Nephron progenitor cell (in vitro differentiated cells): ENCODE measurements at regions not wholly inside any gene's neighbourhood (a gene's known extent, or its start where the extent isn't known, plus 50 kb on each side); places are given as distances from the start of the nearest gene placed in this dataset.

Source experiments
- DNase-seq: peaks from one replicate; pipeline ENCODE4 v3.0.0; 2021
- H3K27ac Mint-ChIP-seq: 2 replicates; pipeline ENCODE4 v1.8.0; 2021; ENCODE audit warnings: mild to moderate bottlenecking, moderate library complexity, mixed read lengths
- H3K27me3 Mint-ChIP-seq: 2 replicates; pipeline ENCODE4 v1.8.0; 2021; ENCODE audit warnings: mild to moderate bottlenecking, low read depth, mixed read lengths; ENCODE audit not compliant: poor library complexity
- H3K36me3 Mint-ChIP-seq: 2 replicates; pipeline ENCODE4 v1.8.0; 2021; ENCODE audit warnings: low read depth, mixed read lengths
- H3K4me1 Mint-ChIP-seq: 2 replicates; pipeline ENCODE4 v1.8.0; 2021; ENCODE audit warnings: mixed read lengths
- H3K4me3 Mint-ChIP-seq: 2 replicates; pipeline ENCODE4 v1.8.0; 2021; ENCODE audit warnings: mild to moderate bottlenecking, moderate library complexity, mixed read lengths
- H3K9me3 Mint-ChIP-seq: 2 replicates; pipeline ENCODE4 v1.8.0; 2021; ENCODE audit warnings: mild to moderate bottlenecking, moderate library complexity, mixed read lengths
- TF ChIP-seq, protein P1 (sequence below): fragments of 200-600 bp; sonication (generic); IDR thresholded peaks from 2 replicates; pipeline ENCODE4 v1.5.0; 2021; ENCODE audit warnings: antibody characterized with exemption

DNA sequence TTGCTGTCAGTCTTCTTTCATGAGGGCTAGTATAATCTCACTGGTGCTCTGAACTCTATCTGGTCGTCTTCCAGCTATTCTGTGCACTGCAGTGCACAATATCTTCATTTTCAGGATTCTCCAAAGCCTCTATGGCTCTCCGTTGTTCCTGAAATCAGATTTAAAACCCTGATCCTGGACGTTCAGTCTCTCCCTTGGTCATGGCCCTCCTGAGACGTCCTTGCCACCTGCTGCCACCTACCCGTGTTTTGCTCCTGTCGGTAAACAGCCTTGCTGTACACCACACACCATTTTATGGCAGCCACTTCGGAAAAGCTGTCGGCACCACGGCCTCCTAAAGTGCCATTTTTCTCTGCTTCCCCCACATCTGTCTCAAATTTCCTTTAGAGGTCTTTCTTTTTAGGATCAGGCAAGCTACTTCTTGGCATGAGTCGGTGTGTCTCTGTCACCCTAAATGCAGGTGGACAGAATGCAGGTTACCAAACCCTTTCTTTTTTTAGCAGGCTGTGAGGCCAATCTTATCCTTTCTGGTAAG lies 170.0 kb downstream of the HRH4 start:
- Mint-ChIP-seq H3K36me3 (no peaks in the 10 kb centered on the region), H3K4me3 (peak overlapping the region; percentile 35)

DNA sequence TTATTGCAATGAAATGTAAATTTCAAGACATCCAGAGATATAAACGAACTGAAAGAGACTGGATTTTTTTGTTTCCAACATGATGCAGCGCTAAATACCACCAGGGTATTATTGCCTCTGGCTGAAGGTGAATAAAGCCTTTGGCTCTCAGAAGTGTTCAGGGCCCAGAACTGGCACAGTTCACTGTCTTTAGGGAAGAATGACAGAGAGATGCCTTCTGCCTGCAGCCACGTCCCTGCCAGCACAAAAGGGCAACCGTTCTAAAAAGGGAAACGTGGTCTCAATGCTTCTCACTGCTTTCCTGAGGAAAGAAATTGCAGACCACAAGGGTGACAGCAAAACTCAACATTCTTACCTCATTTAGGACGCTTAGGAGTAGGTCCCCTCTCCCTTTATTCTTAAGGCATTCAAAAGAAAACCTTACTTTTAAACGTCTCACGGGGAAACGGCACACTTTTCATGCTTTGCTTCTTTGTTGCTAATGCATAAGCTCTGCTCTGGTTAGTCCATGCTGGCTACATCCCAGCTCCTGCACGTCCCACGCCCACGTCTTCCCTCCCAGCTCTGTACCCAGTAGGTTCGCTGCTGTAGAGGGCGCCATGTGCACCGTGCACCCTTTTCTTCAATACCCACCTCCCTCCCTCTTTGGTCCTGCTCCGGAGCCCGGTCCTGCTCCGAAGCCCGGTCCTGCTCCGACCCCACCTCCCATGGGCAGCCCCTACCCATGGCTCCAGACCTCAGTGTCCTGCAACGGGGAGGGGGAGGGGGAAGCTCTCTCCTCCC lies 171.0 kb downstream of the HRH4 start:
- no peaks in the 10 kb centered on the region for H3K36me3 Mint-ChIP-seq
- no peak for DNase-seq
- no peak overlapping the region for H3K4me3 Mint-ChIP-seq
- no peaks in the 10 kb centered on the region for H3K9me3 Mint-ChIP-seq
- TF ChIP-seq, protein P1, sequence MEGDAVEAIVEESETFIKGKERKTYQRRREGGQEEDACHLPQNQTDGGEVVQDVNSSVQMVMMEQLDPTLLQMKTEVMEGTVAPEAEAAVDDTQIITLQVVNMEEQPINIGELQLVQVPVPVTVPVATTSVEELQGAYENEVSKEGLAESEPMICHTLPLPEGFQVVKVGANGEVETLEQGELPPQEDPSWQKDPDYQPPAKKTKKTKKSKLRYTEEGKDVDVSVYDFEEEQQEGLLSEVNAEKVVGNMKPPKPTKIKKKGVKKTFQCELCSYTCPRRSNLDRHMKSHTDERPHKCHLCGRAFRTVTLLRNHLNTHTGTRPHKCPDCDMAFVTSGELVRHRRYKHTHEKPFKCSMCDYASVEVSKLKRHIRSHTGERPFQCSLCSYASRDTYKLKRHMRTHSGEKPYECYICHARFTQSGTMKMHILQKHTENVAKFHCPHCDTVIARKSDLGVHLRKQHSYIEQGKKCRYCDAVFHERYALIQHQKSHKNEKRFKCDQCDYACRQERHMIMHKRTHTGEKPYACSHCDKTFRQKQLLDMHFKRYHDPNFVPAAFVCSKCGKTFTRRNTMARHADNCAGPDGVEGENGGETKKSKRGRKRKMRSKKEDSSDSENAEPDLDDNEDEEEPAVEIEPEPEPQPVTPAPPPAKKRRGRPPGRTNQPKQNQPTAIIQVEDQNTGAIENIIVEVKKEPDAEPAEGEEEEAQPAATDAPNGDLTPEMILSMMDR, result no peak
- H3K4me1 Mint-ChIP-seq, result peaks cover 48% of the 10 kb centered on the region
- H3K27me3 Mint-ChIP-seq, result peaks cover 18% of the 10 kb centered on the region
- no peak overlapping the region for H3K27ac Mint-ChIP-seq

More for the DNA sequence above, 170.0 kb downstream of the HRH4 start:
- Mint-ChIP-seq H3K27ac (peak overlapping the region; percentile 83), H3K4me1 (peaks cover 52% of the 10 kb centered on the region), H3K9me3 (no peaks in the 10 kb centered on the region), H3K27me3 (peaks cover 18% of the 10 kb centered on the region)
- TF ChIP-seq, protein P1, result no peak
- no peak for DNase-seq

DNA sequence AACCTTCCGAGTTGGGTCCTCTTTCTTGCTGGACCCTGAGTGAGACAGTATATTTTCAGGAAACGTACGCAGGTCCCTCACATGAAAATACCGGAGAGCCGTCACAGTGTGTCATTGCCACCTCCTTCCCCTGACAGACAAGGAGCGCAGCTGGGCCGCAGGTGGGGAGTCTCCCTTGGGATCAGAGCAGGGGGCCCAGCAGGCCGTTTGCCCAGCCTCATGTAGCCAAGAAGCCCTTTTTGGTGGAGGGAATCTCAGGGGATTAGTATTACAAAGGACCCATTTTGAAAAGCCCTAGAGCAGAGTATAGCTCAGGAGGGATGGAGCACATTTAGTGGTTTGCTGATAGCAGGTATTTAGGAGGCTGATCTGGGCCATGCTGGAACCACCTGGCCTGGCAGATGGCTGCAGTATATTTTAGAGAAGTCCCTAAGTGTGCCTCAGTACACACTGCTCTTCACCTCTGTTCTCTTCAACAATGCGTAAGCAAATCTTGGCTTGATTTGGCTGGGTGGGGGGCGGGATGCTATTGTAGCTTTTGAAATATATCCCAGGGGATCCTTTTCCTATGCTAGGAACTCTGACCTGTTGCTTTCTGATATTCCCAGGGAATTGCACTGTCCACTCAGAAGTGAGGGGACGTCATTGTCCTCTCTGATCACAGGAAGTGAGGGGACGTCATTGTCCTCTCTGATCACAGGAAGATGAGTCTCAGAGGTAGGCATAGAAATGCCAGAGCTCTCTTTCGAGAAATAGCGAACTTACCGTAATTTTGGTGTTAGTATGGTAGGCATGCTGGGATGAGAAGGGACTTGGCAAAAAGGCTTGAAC lies 171.9 kb downstream of the HRH4 start:
- Mint-ChIP-seq H3K9me3 (peaks cover 6% of the 10 kb centered on the region), H3K4me1 (peaks cover 48% of the 10 kb centered on the region), H3K36me3 (no peaks in the 10 kb centered on the region), H3K27ac (no peak overlapping the region), H3K4me3 (no peak overlapping the region), H3K27me3 (peaks cover 18% of the 10 kb centered on the region)
- TF ChIP-seq, protein P1, result no peak
- no peak for DNase-seq

DNA sequence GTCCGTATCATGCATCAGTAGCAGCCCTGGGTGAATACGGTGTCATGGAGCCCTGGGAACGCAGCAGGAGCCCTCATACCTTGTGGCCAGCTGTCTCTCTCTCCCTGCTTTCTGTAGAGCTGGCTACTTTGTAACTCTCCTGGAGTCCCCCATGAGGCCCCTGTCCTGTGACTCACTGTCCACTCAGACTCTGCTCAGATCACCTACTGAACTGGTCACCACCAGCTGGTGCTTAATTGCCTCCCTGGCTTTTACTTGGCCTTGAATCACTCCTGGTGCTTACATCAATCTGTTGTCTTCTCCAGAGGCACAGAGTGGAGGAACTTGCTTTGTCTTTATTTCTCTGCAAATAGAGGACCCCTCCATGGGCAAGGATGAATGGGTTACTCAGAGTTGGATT lies 172.7 kb downstream of the HRH4 start:
- TF ChIP-seq, protein P1, result no peak
- Mint-ChIP-seq H3K27ac (no peak overlapping the region), H3K36me3 (peaks cover 4% of the 10 kb centered on the region), H3K27me3 (peaks cover 21% of the 10 kb centered on the region), H3K4me3 (no peak overlapping the region), H3K9me3 (peaks cover 14% of the 10 kb centered on the region), H3K4me1 (peaks cover 48% of the 10 kb centered on the region)
- no peak for DNase-seq

DNA sequence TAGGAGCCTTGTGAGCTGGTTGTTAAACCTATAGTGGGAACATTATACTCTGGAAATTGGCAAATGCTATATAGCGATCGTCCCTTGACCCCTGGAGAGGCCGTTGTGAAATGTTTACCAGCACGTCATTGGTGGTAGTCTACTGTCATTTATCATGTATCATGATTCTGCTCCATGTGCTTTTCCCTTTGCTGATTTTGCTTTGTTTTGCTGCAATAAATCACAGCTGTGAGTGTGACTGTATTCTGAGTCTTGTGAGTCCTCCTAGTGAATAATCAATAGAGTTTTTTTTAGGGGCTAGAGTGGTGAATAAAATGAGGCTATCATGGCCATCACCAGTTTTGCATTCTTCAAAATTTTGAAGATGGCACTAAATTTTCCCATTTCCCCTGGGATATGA lies 189.1 kb downstream of the HRH4 start:
- DNase-seq, result no peak
- H3K4me3 Mint-ChIP-seq, result no peak overlapping the region
- no peak overlapping the region for H3K27ac Mint-ChIP-seq
- H3K27me3 Mint-ChIP-seq, result peaks cover 5% of the 10 kb centered on the region
- H3K4me1 Mint-ChIP-seq, result peaks cover 8% of the 10 kb centered on the region
- H3K9me3 Mint-ChIP-seq, result peaks cover 36% of the 10 kb centered on the region
- TF ChIP-seq, protein P1, result no peak
- peaks cover 14% of the 10 kb centered on the region for H3K36me3 Mint-ChIP-seq
